ENCODE measurements at regions not wholly inside any gene's neighbourhood (a gene's known extent, or its start where the extent isn't known, plus 50 kb on each side); places are given as distances from the start of the nearest gene placed in this dataset.

DNA sequence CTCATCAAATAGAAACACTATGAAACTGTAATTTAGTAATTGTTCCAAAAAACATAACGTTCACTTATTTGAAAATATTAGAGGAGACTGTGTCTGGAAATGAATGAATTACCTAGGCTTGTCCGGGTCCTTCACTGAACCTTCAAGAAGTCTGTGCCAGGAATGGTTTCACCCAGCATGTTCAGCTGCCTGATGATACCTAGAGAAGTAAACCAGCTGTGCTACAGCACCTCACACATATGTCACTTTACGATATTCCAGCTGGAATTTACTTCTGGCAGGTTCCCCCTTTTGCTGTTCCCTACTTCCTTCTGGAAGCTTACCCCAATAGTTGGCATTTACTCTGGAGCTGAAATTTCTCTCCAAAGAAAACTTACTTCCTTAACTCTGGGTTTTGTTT is 906.5 kb downstream of the FAT4 start:
- peaks cover 3% of the 10 kb centered on the region for H3K9me3 Mint-ChIP-seq (ENCODE audit: insufficient read depth)
- H3K4me1 Mint-ChIP-seq = no peaks in the 10 kb centered on the region
- WGBS (ENCODE audit: insufficient coverage) = 88% methylated on average over 1 of the region's 3 CpGs
- no peak overlapping the region for H3K4me3 Mint-ChIP-seq
- CTCF ChIA-PET = no interaction called here
- ATAC-seq (ENCODE audit: low read depth) (no peak), DNase-seq (no peak)
- H3K9me3 ChIP-seq (ENCODE audit: control extremely low read depth in 1 of 3, control insufficient read depth in 2 of 3, insufficient read depth in 1 of 3, low read length in 2 of 3) = no peaks in the 10 kb centered on the region
- H3K27me3 ChIP-seq (replicated peaks in 1 of 4; ENCODE audit: control extremely low read depth in 1 of 4, control insufficient read depth in 3 of 4, insufficient read depth in 4 of 4, low read length in 3 of 4) = no peaks in the 10 kb centered on the region
- TF ChIP-seq CTCF (IDR thresholded peaks at IDR 0.05) (no peak), EZH2 (IDR thresholded peaks at IDR 0.05; ENCODE audit: borderline replicate concordance, insufficient read depth, low read depth, low read length, poor library complexity, severe bottlenecking) (no peak)
- no peaks in the 10 kb centered on the region for H4K20me1 ChIP-seq (ENCODE audit: control insufficient read depth, insufficient read depth, low read length, poor library complexity, severe bottlenecking)
- H3K36me3 ChIP-seq (replicated peaks in 1 of 2; ENCODE audit: control extremely low read depth in 1 of 2, control insufficient read depth in 1 of 2, extremely low read depth in 1 of 2, insufficient read depth in 2 of 2, low read length in 1 of 2) = no peaks in the 10 kb centered on the region
- intact Hi-C loops (cut with micrococcal nuclease) = no loop called here
- POLR2A ChIA-PET = no interaction called here
- no peaks in the 10 kb centered on the region for H3K4me1 ChIP-seq (ENCODE audit: control insufficient read depth in 2 of 2, insufficient read depth in 2 of 2, low read length in 2 of 2)
- no peak overlapping the region for H3K9ac ChIP-seq (ENCODE audit: low read length)
- no peak overlapping the region for H3K27ac ChIP-seq (ENCODE audit: low read length in 2 of 2)
- no peak overlapping the region for H3K4me3 ChIP-seq (ENCODE audit: control extremely low read depth in 1 of 5, extremely low read depth in 1 of 5, insufficient read depth in 1 of 5, low read depth in 2 of 5, low read length in 4 of 5)
- no peaks in the 10 kb centered on the region for H3K27me3 Mint-ChIP-seq
- H2AFZ ChIP-seq (ENCODE audit: insufficient read depth, low read depth, low read length, poor library complexity, severe bottlenecking) = no peak overlapping the region
- no peaks in the 10 kb centered on the region for H3K79me2 ChIP-seq (ENCODE audit: control insufficient read depth, insufficient read depth, low read length)
- no peak overlapping the region for H3K27ac Mint-ChIP-seq
- H3K4me2 ChIP-seq (replicated peaks; ENCODE audit: low read depth, low read length, poor library complexity, severe bottlenecking) = no peak overlapping the region

DNA sequence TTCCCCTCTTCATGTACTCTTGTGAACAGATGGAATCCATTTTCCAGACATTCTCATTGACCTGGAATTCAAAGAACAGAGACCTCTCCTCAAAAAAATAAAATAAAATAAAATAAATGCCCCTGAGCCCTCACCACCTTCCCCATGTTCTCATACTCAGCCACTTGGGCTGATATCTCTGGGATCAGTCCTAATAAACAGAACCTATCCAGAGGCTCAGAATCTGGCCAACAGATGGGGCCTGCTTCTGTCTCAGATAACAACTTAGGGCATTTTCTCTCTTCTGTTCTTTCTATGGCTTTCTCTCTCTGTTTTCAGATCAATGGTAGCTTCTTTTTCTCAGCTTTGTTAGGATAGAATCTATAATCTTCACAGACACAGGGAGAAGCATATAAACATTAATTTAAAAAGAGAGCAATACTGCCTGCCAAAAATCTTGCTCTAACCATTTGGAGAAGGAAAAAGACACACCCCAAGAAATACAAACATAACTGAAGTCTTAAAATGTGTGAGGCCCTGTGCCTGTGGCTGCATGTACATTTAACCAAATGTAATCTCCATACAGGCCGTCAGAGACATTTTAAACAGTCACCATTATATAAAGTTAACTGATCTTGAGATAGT is 907.1 kb downstream of the FAT4 start:
- H4K20me1 ChIP-seq (ENCODE audit: control insufficient read depth, insufficient read depth, low read length, poor library complexity, severe bottlenecking) = no peaks in the 10 kb centered on the region
- ChIA-PET POLR2A (no interaction called here), CTCF (no interaction called here)
- no peak overlapping the region for H3K27ac Mint-ChIP-seq
- H3K4me3 ChIP-seq (ENCODE audit: control extremely low read depth in 1 of 5, extremely low read depth in 1 of 5, insufficient read depth in 1 of 5, low read depth in 2 of 5, low read length in 4 of 5) = no peak overlapping the region
- no peaks in the 10 kb centered on the region for H3K4me1 Mint-ChIP-seq
- no peak overlapping the region for H2AFZ ChIP-seq (ENCODE audit: insufficient read depth, low read depth, low read length, poor library complexity, severe bottlenecking)
- H3K4me2 ChIP-seq (replicated peaks; ENCODE audit: low read depth, low read length, poor library complexity, severe bottlenecking) = no peak overlapping the region
- no peak overlapping the region for H3K9ac ChIP-seq (ENCODE audit: low read length)
- ATAC-seq (ENCODE audit: low read depth) = no peak
- DNase-seq = no peak
- no peaks in the 10 kb centered on the region for H3K4me1 ChIP-seq (ENCODE audit: control insufficient read depth in 2 of 2, insufficient read depth in 2 of 2, low read length in 2 of 2)
- no CpG with 5 or more reads among the region's 1 CpG for WGBS (ENCODE audit: insufficient coverage)
- no peaks in the 10 kb centered on the region for H3K36me3 ChIP-seq (replicated peaks in 1 of 2; ENCODE audit: control extremely low read depth in 1 of 2, control insufficient read depth in 1 of 2, extremely low read depth in 1 of 2, insufficient read depth in 2 of 2, low read length in 1 of 2)
- H3K27me3 ChIP-seq (replicated peaks in 1 of 4; ENCODE audit: control extremely low read depth in 1 of 4, control insufficient read depth in 3 of 4, insufficient read depth in 4 of 4, low read length in 3 of 4) = no peaks in the 10 kb centered on the region
- H3K27ac ChIP-seq (ENCODE audit: low read length in 2 of 2) = no peak overlapping the region
- no peaks in the 10 kb centered on the region for H3K9me3 ChIP-seq (ENCODE audit: control extremely low read depth in 1 of 3, control insufficient read depth in 2 of 3, insufficient read depth in 1 of 3, low read length in 2 of 3)
- intact Hi-C loops (cut with micrococcal nuclease) = no loop called here
- TF ChIP-seq CTCF (IDR thresholded peaks at IDR 0.05) (no peak), EZH2 (IDR thresholded peaks at IDR 0.05; ENCODE audit: borderline replicate concordance, insufficient read depth, low read depth, low read length, poor library complexity, severe bottlenecking) (no peak)
- H3K79me2 ChIP-seq (ENCODE audit: control insufficient read depth, insufficient read depth, low read length) = no peaks in the 10 kb centered on the region
- peaks cover 3% of the 10 kb centered on the region for H3K9me3 Mint-ChIP-seq (ENCODE audit: insufficient read depth)
- H3K4me3 Mint-ChIP-seq = no peak overlapping the region
- no peaks in the 10 kb centered on the region for H3K27me3 Mint-ChIP-seq

Data from B cell (primary cell).